NCI-H82 treated with DMSO at 0.1 percent for 48 hours (cell line): ENCODE measurements at regions not wholly inside any gene's neighbourhood (a gene's known extent, or its start where the extent isn't known, plus 50 kb on each side); places are given as distances from the start of the nearest gene placed in this dataset.
"Not testable (repeated sequence)": the region's sequence is repeated elsewhere in the genome, so short reads cannot be mapped to it uniquely, and the experiment has no call there.

ENCODE experiments used
- DNase-seq: peaks from one replicate; lab custom pipeline; 2025; ENCODE audit not compliant: unreplicated experiment; lab: John Stamatoyannopoulos, UW

GRCh38 chr5:28398185-28398584, 1359.8 kb upstream of the CDH9 start:
- DNase-seq = no peak

DNA sequence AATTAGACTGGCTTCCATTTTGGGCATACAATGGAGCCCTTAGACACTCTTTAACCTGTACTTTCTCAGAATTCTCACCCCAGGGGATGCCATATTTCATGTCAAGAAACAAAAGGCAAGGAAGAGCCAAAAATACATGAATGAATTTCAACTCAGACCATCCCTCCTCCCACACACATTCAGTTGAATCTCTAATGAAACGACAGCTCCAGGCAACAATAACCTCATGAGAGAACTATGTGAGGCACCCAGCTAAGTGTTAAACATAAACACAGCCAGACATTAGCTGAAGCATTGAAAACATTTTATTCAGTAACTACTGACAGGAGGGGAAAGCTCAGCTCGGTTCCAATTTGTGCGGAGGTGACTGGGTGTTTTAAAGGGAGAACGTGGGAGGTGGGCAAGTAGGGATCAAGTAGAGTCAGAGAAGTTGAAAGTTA, 1359.1 kb upstream of the CDH9 start:
- no peak for DNase-seq

GRCh38 chr5:28391277-28391676, 1352.9 kb upstream of the CDH9 start:
- no peak for DNase-seq

- DNase-seq = peak; percentile 95
These were observed 1352.0 kb upstream of the CDH9 start for GRCh38 chr5:28390341-28390740.

GRCh38 chr5:28389727-28390126, 1351.3 kb upstream of the CDH9 start:
- DNase-seq = not testable (repeated sequence)

DNA sequence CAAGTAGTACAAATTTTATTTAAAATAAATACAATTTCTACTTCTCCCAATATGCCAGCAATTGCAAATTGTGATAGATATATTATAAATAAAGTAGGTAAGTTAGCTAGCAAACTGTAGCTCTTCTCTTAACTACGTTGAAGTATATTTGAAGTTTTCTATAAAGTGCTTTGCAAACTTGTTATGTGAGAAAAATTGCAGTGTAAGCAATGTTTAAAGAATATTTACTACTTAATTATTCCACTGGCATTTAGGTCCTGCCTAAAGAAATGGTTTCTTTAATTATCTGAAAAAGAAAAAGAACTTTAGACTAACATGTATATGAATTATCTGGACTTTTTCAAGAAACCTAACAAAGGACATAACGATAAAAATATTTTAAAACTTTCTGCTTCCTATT, 1350.0 kb upstream of the CDH9 start:
- DNase-seq = no peak

DNA sequence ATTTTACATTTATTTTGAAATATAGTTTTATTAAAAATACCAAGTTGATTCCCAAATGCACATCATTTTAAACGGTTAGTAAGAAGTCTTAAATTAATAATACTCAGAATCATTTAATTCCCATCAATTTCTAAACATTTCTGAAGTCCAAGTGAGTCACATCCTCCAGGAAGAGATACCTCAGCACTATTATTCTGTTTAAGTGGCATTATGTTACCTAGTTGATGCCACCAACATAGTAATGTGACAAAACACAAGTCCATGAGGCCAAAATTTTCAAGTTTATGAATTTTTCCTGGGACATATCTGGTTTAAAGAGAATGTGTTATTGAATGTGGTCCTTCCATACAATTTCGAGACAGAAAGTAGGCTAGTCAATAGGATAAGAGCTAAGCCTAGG, 1348.3 kb upstream of the CDH9 start:
- no peak for DNase-seq

DNA sequence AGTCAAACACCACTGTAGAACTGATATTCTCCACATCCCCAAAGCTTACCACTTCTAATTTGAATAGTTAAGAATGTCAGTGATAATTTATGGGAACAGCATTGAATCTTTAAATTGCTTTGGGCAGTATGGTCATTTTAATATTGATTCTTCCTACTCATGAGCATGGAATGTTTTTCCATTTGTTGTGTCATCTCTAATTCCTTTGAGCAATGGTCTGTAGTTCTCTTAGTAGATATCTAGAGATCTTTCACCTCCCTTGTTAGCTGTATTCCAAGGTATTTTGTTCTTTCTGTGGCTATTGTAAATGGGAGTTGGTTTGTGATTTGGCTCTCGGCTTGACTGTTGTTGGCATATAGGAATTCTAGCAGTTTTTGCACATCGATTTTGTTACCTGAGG, 1341.8 kb upstream of the CDH9 start:
- DNase-seq = no peak

GRCh38 chr5:28374492-28374967, 1336.1 kb upstream of the CDH9 start:
- DNase-seq = no peak

GRCh38 chr5:28370896-28371295, 1332.5 kb upstream of the CDH9 start:
- DNase-seq = no peak

GRCh38 chr5:28369418-28369817, 1331.0 kb upstream of the CDH9 start:
- DNase-seq = no peak

- no peak for DNase-seq
These were observed 1317.4 kb upstream of the CDH9 start for GRCh38 chr5:28355831-28356230.

- no peak for DNase-seq
These were observed 1308.3 kb upstream of the CDH9 start for GRCh38 chr5:28346696-28347095.

DNA sequence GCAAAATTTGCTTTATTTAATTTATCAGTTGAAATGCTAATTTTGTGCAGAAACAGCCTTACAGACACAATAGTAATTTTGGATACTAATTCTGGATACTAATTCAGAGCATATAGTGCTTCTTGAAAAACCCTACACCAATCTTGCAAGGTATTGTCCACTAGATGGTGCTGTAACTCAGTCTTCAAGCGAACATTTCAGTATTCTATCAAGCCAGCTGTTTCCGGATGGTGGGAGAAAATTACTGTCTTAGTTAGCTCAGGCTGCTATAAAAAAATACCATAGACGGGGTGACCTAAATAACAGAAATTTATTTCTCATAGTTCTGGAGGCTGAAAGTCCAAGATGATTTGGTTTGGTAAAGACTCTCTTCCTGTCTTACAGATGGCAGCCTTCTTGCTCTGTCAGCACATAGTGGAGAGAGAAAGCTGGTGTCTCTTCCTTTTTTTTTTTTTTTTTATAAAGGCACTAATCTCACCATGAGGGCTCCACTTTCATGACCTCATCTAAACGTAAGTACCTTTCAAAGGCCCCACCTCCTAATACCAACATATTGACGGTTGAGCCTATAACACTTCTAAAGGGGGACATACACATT, 1306.5 kb upstream of the CDH9 start:
- DNase-seq = peak; percentile 53

DNA sequence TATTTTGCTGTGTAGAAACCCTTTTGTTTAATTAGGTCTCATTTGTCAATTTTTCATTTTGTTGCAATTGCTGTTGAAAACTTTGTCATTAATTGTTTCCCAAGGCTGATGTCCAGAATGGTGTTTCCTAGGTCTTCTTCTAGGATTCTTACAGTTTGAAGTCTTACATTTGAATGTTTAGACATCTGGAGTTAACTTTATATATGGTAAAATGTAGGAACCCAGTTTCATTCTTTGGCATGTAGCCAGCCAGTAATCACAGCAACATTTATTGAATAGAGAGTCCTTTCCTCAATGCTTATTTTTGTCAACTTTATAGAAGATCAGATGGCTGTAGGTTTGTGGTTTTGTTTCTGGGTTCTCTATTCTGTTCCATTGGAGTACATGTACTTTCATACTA, 1290.8 kb upstream of the CDH9 start:
- no peak for DNase-seq

DNA sequence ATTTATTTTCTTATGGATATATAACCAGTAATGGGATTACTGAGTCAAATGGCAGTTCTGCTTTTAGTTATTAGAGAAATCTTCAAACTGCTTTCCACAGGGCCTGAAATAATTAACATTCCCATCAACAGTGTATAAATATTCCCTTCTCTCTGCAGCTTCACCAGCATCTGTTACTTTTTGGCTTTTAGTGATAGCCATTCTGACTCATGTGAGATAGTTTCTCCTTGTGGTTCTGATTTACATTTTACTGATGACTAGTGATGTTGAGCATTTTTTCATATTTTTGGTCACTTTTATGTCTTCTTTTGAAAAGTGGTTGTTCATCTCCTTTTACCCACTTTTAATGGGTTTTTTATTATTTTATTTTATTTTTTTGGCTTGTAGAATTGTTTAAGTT, 1290.3 kb upstream of the CDH9 start:
- no peak for DNase-seq

GRCh38 chr5:28324174-28324573, 1285.8 kb upstream of the CDH9 start:
- no peak for DNase-seq

GRCh38 chr5:28313953-28314352, 1275.6 kb upstream of the CDH9 start:
- no peak for DNase-seq

DNA sequence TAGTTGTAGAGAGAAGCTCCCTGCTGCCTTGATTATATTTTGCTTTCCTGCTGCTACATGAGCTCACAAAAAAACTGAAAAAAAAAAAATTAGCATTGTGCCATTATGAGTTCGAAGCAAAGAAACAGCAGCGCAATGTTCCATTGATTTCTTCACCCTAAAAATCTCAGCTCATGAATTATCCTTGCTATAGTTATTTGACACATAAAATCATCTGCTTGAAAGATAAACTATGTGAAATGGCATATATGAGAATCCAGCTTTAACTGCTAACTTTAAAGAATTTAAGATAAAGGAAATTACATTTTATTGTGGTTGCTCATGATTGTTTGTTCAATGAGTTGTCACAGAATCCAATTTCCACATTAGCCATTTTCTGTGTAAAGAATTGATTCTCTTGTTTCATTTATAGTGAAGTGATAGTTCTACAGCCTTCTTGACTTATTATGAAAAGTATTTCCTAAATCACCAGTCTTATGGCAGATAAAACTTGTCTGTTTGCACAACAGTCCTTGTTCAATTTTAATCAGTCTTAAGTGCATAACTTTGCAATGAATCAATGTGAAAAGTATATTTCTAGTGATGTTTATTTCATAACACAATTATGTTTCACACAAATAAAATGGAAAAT, 1275.0 kb upstream of the CDH9 start:
- DNase-seq = no peak

- no peak for DNase-seq
These were observed 1272.3 kb upstream of the CDH9 start for GRCh38 chr5:28310696-28311095.

- DNase-seq = no peak
These were observed 1267.5 kb upstream of the CDH9 start for GRCh38 chr5:28305891-28306290.

DNA sequence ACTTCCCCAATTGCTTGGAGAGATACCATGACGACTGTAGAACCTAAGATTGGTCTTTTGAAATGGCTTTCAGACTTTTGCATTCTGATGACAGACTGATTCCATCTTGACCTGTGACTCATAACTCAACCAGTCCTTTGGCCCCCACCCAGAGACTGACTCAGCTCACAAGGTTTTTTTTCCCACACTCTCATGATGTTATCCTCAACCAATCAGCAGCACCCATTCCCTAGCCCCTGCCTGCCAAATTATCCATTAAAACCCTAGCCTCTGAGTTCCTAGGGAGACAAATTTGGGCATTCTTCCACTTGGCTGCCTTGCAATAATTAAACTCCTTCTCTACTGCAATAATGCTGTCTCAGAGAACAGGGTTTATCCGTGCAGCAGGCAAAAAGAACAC, 1263.3 kb upstream of the CDH9 start:
- no peak for DNase-seq
